Anterior cingulate cortex (tissue), 58 donors: ENCODE measurements at regions not wholly inside any gene's neighbourhood (a gene's known extent, or its start where the extent isn't known, plus 50 kb on each side); places are given as distances from the start of the nearest gene placed in this dataset.
"Not testable (repeated sequence)": the region's sequence is repeated elsewhere in the genome, so short reads cannot be mapped to it uniquely, and the experiment has no call there.

ENCODE experiments used
- DNase-seq, 58 donors: peaks; one replicate each; lab custom pipeline; 2025; lab: John Stamatoyannopoulos, UW

DNA sequence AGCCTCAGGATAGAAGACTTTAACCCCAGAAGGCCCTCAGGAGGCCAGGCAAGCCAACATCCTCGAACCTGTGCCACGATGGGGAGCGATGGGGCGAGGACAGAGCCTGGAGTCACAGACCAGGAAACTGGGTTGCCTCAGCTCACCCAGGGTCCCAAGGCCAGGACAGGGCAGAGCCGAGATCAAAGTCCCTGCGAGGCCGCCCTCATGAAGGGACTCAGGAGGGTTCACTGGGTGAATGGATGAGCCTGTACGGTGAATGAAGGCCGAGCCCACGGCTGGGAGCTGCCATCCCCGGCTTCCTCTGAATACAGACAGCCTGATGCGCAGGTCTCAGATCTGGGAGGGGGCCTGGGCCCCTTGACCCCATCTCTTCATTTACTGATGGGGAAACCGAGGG is 170.1 kb upstream of the FOXD4L5 start:
- not testable (repeated sequence) for DNase-seq

DNA sequence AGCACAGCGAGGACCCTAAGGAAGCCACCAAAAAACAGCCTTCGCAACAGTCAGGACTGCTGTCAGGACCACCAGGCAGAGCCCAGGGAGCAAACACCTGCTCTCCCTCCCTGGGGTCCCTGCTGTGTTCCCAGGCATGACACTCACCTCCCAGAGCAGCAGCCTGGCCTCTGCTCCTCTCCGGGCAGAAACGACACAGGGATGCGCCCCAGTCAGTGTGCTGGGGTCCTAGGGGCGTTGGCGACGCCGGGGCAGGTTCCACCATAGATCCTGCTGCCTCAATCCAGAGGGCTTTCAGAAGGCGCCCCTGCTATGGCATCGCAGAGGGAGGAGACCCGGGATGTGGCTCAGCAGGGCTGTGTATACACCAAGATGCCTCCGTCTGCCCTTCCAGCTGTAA is 169.7 kb upstream of the FOXD4L5 start:
- DNase-seq, result not testable (repeated sequence)

DNA sequence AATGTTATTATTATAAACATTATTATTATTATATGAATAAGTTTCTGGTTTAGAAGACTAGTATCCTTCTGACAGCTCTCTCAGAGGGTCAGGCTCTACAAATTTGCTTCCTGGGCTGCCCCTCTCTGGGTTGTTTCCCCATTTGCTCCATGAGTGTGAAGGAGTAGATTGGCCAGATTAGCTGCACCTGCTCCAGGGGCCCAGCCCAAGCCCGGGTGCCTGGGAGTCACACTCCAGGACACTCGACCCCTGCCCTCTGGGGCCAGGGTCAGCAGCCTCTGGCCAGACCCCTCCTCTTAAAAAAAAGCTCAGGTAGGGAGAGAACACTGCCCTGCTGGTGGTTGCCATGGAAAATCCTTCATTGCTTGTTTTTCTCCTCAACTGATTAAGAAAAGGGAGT is 169.0 kb upstream of the FOXD4L5 start:
- DNase-seq, result not testable (repeated sequence)

DNA sequence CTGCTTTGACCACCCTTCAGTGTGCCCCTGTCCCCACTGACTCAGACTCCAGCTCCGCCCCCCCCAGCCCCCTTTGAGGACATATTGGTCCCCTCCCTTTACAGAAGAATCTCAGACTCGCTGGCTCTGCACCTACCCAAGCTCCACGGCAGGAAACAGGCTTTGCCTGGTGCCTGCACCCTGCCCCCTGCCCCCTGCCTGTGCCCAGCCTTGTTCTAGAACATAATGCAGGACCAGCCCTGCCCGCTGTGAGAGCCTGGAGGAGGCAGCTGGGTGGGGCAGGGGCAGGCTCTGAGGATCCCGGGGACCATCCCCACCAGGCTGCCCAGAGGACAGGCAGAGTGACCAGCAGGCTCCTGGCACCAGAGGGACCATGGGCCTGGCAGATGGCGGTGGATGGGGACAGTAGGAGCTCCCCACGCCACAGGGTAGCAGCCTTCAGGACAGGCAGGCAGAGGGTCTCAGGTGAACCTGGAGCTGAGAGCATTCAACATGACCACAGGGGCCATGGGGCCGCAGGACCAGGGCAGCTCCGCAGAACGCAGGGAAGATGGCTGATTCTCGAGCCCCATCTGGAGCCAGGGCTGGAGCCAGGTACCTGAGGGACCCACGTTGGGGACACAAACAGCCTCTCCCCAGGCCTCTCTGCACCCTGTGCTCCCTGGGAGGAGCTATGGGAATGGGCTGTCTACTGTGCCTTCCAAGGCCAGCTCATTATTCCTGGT is 165.0 kb upstream of the FOXD4L5 start:
- not testable (repeated sequence) for DNase-seq

DNA sequence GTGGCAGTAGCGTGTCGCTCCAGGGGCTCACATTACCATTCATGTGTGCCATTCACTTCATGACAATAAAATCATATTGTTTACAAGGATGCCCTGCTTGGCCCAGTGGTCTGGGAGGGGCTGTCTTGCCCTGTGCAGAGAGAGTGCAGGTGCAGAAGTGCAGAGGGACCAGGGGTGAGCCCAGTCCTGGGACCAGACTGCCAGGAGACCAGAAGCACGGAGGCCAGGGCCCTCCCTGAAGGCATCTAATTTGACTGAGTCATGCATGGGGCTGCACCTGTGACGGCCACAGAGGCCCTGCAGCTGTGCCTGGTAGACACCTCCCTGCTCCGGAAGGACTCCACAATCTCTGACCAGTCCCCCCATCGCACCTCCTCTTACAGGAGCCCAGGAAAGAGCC is 164.4 kb upstream of the FOXD4L5 start:
- DNase-seq, result no peak

DNA sequence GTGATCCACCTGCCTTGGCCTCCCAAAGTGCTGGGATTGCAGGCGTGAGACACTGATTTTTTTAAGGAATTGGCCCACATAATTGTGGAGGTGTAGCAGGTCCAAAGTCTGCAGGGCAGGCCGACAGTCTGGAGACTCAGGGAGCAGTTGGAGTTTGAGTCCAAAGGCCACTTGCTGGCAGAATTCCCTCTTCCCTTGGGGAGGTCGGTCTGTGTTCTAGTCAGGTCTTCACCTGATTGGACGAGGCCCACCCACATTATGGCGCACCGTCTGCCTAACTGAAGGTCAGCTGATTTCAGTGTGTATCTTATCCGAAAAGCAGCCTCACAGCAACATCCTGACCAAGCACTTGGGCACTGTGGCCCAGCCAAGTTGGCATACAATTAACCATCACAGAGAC is 162.1 kb upstream of the FOXD4L5 start:
- not testable (repeated sequence) for DNase-seq

DNA sequence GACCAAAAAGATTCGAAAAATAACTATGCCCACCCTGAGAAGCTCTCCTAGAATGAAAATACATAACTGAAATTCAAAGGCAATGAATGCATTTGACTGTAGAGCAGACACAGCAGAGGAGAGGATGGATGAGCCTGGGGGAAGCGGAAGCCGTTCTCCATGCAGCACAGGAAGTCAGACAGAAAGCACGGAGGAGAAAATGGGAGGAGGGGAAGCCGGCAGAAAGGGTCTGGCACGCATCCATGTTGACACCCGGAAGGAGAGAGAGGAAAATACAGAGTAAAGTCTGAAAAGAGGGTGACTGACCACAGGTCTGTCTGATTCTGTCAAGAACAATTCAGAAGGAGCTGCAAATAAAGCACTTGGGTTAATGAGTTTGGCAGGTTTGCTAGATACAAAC is 161.0 kb upstream of the FOXD4L5 start:
- DNase-seq, result not testable (repeated sequence)

DNA sequence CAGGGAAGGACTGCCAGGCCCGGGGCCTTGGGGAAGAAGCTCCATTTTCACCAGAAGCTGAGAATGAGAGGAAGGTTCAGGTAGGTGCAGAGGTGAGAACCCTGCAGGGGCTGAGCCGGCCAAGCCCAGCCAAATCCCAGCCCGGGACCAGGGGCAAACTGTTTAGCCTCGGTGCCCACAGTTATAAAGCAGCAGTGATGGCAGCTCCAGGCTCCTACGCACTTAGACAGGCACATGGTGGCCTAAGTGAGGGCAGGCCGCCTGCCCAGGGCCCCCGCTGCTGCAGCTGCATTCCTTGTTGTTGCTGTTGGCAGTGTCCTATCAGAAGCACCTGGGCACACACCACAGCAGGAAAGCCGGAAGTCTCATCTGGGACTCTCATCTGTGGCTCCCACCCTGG is 159.9 kb upstream of the FOXD4L5 start:
- DNase-seq, result no peak

DNA sequence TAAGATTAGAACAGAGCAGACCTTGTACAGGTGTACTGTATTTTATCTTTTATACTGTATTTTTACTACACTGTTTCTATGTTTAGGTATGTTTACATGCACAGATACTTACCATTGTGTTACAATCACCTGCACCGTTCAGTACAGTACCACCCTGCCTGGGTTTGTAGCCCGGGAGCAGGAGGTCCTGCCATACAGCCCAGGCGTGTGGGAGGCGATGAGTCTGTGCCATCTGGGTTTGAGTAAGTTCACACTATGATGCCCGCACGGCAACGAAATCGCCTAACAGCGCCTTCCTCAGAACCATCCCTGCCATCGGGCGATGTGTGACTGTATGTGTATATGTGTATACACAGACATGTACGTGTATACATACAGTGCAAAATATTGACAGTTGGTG is 157.1 kb upstream of the FOXD4L5 start:
- DNase-seq, result not testable (repeated sequence)

DNA sequence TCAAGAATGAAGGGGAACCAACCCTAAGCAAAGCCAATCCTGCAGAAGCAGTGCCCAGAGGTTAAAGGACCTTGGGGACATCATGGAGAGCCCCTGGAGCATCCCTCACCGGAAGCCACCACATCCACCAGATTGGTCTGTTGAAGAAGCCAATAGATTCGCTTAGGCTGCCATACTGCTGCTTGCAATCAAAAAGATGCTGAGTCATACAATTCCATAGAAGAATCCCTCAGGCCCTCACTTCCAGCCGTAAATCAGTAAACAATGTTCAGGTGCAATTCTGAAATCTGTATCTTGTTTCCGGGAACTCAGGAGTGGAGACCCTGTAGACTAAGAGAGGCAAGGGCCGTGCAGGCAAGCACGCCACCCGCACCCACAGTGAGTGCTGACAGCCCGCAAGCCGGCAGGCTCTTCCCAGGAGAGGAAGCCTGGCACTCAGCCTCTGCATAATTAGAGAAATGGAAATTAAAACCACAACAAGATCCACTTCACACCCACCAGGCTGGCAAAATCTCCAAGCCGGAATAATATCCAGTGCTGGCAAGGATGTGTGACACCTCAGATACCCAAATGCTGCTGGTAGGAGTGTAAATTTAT is 156.4 kb upstream of the FOXD4L5 start:
- peak in 5 of 58 donors; percentile 15 to 46 (median 22) for DNase-seq

DNA sequence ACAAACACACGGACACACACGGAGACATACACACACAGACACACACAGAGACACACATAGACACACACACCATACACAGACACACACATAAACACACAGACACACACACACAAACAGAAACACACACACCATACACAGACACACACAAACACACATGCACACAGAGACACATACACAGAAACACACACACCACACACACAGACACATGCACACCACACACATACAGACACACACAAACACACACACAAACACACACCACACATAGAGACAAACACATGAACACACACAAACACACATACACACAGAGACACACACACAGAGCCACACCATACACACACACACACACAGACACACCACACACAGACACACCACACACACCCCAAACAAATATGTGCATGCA is 152.7 kb upstream of the FOXD4L5 start:
- no peak for DNase-seq

DNA sequence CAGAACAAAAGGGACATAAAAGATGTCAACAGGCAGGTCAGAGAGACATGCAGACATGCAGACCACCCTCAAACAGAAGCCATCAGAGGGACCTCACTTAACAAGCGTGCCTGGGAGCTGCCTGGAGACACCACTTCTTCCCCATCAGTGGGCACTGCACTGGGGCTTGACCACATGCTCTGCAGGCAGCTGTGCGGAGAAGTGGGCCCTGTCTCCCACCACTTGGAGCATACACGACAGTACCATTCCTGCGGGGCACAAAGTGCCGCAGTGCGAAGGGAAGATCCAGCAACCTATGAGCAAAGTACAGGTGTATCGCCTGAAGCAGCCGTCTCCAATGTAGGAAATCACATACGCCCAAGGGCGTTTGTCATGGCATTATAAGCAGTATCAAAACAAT is 150.5 kb upstream of the FOXD4L5 start:
- no peak for DNase-seq

DNA sequence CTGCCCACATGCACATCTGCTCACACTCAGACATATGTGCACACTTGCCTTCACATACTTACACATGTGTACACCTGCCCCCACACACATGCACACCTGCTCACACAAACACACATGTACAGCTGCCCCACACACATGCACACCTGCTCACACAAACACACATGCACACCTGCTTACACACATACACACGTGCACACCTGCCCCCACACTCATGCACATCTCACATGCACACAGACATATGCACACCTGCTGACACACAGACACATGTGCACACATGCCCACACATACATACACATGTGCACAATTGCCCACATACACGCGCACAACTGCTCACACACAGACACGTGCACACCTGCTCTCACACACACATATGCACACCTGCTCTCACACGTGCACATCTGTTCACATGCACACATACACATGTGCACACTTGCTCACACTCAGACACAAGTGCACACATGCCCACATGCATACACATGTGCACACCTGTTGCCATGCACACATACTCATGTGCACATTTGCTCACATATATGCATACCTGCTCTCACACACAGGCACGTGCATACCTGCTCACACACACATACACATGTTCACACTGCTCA is 147.8 kb upstream of the FOXD4L5 start:
- no peak for DNase-seq

DNA sequence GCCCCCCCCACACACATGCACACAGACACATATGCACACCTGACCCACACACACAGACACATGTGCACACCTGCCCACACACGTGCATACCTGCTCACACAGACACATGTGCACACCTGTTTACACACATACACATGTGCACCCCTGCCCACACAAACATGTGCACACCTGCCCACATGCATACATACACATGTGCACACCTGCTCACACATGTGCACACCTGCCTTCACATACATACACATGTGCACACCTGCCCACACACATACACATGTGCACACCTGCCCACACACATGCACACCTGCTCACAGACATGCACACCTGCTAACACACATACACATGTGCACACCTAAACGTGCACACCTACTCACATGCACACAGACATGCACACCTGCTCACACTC is 147.0 kb upstream of the FOXD4L5 start:
- no peak for DNase-seq

DNA sequence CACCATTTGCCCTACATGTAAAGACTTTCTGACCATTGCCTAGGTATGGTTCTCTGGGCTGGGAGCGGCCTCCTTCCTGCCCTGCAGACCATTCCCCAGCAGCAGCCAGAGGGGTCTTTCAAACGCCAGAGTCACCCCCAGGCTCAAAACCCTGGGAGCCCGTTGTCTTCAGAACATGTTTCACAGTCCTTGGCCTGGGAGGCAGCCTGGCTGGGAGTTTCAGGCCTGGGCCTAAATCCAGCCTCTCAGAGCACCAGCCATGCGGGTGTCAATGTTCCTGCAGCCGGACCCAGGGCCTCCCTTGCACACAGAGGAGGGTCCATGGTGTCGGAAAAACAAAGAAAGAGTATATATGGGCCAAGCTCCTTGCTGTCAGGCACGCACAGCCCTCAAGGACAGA is 145.2 kb upstream of the FOXD4L5 start:
- no peak for DNase-seq

DNA sequence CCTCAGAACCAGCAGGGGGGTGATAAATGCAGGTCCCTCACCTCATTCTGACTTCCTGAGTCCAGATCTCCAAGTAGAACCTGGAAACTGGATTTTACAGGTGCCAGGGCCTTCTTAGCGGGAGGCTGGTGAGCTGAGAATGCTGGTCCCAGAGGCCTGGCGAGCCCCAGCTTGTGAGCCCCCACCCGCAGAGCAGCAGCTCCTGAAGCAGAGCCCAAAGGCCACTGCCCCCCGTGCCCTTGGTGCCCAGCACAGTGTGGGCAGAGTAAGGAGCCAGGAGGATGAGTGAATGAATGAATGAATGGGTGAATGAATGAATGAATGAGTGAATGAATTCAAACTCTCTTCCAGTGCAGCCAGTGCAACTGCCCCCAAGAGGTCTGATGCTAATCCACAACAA is 142.4 kb upstream of the FOXD4L5 start:
- not testable (repeated sequence) for DNase-seq

DNA sequence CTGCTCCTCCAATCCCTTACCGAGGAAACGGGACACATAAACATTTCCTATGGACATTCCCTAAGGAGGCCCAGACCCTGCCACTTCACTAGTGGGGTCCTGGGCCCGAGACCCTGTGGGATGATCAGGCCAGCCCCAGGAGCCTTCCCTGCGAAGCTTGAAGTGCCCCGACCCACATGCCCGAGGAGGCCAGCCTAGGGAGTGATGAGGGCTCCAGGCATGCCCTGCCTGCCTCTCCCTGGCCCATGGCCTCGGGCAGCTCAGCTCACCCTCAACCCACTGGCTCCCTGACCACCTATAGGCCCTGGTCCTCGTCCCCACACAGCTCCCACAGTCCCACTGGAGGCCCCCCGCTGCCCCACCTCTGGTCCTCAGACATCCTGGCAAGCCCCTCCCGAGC is 141.8 kb upstream of the FOXD4L5 start:
- DNase-seq, result not testable (repeated sequence)

DNA sequence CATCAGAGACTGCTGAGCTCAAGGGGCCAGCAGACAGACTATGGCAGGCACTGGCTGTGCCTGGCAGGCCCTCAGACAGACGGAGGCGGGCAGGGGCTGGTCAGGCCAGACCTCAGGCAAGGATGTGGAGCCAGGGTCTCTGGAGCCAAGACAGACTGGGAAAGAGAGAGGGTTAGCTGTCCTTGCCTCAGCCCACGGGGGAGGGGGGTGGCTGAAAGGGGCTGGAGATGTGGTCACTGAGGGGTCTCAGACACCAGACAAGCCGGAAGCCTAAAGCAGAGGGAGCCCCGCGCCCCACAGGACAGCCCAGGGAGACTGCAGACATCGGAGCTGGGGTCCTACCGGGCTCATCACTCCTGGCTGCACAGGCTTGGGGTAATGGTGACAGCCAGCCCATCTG is 141.2 kb upstream of the FOXD4L5 start:
- DNase-seq, result peak in 3 of 58 donors; percentile 7 to 16 (median 8)

DNA sequence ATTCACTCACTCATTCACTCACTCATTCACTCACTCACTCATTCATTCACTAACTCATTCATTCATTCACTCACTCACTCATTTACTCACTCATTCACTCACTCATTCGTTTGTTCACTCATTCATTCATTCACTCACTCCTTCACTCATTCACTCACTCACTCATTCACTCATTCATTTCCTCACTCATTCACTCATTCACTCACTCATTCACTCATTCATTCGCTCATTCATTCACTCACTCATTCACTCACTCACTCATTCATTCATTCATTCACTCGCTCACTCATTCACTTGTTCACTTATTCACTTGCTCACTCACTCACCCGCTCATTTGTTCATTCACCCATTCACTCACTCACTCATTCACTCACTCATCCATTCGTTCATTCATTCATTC is 140.2 kb upstream of the FOXD4L5 start:
- DNase-seq, result not testable (repeated sequence)

DNA sequence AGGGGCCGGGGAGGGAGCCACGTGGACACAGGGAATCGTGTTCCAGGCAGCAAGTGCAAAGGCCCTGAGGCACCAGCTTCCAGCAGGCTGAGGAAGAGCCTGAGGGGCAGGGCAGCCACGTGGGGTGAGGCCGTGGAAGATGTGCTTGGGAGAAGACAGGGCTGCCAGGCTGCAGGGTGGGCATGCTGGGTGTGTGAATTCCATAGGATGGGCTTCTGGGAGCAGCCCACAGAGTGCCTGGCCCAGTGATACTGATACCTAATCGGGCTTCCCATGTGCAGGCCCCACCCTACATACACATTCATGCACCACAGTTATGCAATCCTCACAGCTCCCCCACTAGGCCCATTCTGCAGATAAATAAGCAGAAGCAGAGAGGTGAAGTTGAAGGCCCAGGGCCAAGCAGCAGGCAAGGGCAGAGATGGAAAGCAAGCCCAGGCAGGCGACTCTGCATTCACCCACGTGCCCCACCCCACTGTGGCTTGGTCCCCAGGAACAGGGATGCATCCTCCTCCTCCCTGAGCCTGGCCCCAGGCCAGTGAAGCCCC is 139.5 kb upstream of the FOXD4L5 start:
- DNase-seq, result not testable (repeated sequence)

DNA sequence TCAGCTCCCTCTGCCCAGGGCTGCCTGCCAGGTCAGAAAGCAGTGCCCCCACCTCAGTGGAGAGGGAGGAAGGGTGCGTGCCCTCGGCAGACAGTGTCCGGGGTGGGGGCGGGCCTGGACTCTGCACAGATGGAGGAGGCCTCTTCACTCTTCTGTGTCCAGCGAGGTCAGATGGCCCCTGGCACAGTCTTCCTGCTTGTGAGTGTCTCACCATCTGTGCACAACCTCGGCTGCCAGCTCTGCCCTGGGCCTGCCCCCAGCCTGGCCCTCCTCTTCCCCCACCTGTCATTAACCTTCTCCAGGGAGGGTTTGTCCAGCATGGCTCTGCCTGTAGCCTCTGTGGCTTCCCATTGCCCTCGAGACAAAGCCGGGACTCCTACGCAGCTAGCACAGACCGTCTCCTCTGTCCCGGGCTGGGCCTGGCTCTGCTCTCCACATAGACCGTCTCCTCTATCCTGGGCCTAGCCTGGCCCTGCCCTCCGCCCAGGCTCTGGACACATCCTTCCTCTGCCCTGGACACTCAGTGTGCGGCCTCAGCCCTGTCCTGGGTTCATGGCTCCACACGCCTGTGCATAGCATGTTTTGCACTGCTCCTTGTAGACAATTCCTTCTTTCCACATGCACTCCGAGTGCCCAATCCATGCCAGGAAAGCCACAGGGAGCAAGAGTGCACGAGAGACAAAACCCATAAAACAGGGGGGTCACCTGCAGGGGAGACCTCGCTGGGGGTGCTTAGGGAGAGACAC is 138.9 kb upstream of the FOXD4L5 start:
- DNase-seq, result peak in 1 of 58 donors; percentile 8
